ENCODE measurements at regions not wholly inside any gene's neighbourhood (a gene's known extent, or its start where the extent isn't known, plus 50 kb on each side); places are given as distances from the start of the nearest gene placed in this dataset.

DNA sequence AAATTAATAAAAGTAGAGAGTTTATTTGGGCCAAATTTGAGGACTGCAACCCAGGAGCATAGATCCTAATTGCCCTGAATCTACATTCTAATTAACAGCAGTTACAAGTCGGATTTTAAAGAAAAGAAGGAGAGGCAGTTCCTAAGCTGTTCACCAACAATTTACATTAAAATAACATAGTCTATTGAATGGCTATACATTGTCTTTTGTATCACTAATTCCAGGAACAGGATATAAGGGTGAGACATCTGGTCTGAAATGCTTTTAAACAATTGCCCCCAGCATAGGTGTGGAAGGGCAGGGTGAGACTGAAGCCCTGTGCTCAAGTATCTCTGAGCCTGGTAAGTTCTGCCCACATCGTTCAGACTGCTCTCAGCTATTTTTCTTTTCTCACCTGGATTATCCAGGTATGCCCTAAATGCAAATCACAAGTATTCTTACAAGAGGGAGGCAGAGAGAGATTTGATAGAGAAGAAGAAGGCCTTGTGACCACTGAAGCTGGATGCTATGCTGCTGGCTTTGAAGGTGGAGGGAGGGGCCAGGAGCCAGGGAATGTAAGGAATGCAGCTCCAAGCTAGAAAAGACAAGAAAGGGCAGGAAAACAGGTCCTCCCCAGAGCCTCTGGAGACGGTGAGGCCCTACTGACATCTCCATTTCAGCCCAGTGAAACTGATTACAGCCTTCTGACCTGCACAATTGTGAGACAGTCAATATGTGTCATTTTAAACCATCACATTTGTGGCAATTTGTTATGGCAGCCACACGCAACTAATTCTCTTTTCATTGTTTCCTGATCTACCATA lies 189.4 kb upstream of the ARL4C start:
- Histone ChIP-seq H3K36me3 (ENCODE audit: insufficient read depth, low read length) (no peaks in the 10 kb centered on the region), H3K9me3 (ENCODE audit: low read length) (no peaks in the 10 kb centered on the region), H3K4me1 (ENCODE audit: insufficient read depth, low read length) (peaks cover 9% of the 10 kb centered on the region), H3K4me3 (ENCODE audit: low read depth in 1 of 2, low read length in 2 of 2) (no peak overlapping the region), H3K9ac (ENCODE audit: low read length) (no peak overlapping the region), H3K27me3 (ENCODE audit: control insufficient read depth in 1 of 2, insufficient read depth in 2 of 2, low read length in 2 of 2) (no peaks in the 10 kb centered on the region), H3K27ac (ENCODE audit: low read depth, low read length) (no peak overlapping the region)

DNA sequence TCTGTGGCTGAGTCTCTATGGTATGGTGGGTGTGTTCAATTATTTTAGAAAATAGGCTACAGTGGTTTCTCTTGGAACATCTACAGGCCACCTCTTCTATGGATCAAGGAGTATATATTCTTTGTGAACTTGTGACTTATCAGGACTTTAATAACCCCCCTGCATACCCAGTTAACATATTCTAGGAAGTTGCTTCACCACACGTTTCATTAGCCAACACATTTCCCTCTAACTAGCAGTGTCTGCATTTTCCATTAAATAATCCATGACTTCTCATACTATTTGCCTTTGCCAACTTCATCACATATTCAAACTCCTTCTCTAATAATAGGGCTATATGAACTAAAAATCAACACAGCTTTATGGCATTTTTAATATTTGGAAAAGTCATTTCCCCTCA lies 187.6 kb upstream of the ARL4C start:
- peaks cover 8% of the 10 kb centered on the region for H3K4me1 ChIP-seq (ENCODE audit: insufficient read depth, low read length)
- no peaks in the 10 kb centered on the region for H3K36me3 ChIP-seq (ENCODE audit: insufficient read depth, low read length)
- no peaks in the 10 kb centered on the region for H3K27me3 ChIP-seq (ENCODE audit: control insufficient read depth in 1 of 2, insufficient read depth in 2 of 2, low read length in 2 of 2)
- H3K9me3 ChIP-seq (ENCODE audit: low read length), result no peaks in the 10 kb centered on the region
- no peak overlapping the region for H3K9ac ChIP-seq (ENCODE audit: low read length)
- no peak overlapping the region for H3K27ac ChIP-seq (ENCODE audit: low read depth, low read length)
- no peak overlapping the region for H3K4me3 ChIP-seq (ENCODE audit: low read depth in 1 of 2, low read length in 2 of 2)

DNA sequence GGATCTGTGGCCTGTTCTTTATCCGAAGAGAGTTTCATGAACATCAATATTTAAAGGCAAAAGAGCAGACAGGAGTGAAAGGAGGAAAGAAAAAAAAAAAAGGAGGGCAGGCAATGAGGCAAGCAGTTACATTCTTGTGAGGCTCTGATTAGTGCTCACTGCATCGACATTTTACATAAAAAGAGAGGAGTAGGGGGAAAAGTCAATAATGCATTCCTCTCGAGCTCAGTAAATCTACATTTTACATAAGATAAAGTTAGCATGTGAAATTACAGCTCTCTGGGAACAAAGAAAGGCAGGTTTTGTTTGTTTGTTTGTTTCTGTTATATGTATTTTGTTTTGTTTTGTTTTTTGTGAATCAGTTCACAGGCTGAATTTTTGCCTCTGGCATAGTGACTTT lies 187.1 kb upstream of the ARL4C start:
- no peaks in the 10 kb centered on the region for H3K36me3 ChIP-seq (ENCODE audit: insufficient read depth, low read length)
- H3K4me1 ChIP-seq (ENCODE audit: insufficient read depth, low read length), result peaks cover 8% of the 10 kb centered on the region
- no peak overlapping the region for H3K9ac ChIP-seq (ENCODE audit: low read length)
- no peaks in the 10 kb centered on the region for H3K27me3 ChIP-seq (ENCODE audit: control insufficient read depth in 1 of 2, insufficient read depth in 2 of 2, low read length in 2 of 2)
- H3K9me3 ChIP-seq (ENCODE audit: low read length), result no peaks in the 10 kb centered on the region
- no peak overlapping the region for H3K27ac ChIP-seq (ENCODE audit: low read depth, low read length)
- H3K4me3 ChIP-seq (ENCODE audit: low read depth in 1 of 2, low read length in 2 of 2), result no peak overlapping the region

DNA sequence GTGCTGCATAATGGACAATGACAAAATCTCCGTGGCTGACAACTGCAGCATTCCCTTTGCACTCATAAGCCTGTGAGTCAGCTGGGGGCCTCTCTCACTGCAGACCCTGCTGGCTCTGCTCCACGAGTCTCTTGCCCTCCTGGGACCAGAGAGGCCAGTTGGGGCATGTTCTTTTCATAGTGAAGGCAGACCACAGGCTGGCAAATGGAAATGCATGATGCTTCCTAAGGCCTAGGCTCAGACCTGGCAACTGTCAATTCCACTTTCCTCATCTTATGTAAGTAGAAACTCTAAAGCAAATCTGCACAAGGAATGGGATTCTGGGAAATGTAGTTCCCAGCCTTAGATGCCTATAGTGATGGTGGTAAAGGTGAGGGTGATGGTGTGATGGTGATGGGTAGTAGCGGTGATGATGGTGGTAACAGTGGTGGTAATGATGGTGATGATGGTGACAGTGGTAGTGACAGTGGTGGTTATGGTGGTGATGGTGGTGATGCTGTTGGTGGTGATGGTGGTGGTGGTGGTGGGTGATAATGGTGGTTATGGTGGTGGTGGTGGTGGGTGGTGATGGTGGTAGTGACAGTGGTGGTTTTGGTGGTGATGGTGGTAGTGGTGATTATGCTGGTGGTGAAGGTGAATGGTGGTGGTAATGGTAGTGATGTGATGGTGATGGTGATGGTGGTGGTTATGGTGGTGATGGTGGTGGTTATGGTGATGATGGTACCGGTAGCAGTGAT lies 185.8 kb upstream of the ARL4C start:
- Histone ChIP-seq H3K36me3 (ENCODE audit: insufficient read depth, low read length) (no peaks in the 10 kb centered on the region), H3K9me3 (ENCODE audit: low read length) (no peaks in the 10 kb centered on the region), H3K4me3 (ENCODE audit: low read depth in 1 of 2, low read length in 2 of 2) (no peak overlapping the region), H3K27me3 (ENCODE audit: control insufficient read depth in 1 of 2, insufficient read depth in 2 of 2, low read length in 2 of 2) (no peaks in the 10 kb centered on the region), H3K27ac (ENCODE audit: low read depth, low read length) (no peak overlapping the region), H3K4me1 (ENCODE audit: insufficient read depth, low read length) (peaks cover 8% of the 10 kb centered on the region), H3K9ac (ENCODE audit: low read length) (no peak overlapping the region)

DNA sequence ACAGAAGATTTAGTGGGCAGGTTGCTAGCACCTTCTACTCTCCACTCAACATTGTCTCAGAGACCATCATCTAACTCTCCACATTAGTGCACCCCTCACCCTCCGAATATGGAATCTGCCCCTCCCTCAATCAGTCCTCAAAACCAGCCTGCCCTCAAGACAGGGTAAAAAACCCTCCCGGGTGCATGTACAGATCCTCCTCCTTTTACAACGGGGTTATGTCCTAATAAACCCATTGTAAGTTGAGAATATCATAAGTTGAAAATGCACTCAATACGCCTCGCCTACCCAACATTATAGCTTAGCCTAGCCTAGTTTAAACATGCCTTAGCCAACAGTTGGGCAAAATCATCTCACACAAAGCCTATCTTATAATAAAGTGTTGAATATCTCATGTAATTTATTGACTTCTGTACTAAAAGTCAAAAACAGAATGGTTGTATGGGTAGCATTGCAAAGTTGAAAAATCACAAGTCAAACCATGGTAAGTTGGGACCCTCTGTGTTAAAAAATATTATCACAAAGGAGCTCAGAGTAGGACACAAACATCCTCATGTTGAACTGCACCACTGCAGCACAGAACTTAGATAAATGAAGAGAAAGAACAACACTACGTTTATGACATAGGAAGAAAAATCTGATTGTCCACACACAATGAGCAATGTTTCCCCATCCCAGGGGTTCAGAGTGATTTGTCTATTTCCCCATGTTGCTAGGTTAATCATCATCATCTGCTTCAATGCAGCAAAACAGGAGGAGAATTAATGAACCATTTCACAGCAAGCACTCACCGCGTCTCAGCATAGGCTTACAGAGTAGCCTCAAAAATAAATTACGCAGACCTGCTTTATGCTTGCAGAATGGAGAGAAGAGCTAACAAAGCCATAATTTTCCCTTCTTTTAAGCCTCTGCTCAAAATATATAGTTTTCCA lies 184.1 kb upstream of the ARL4C start:
- Histone ChIP-seq H3K27ac (ENCODE audit: low read depth, low read length) (no peak overlapping the region), H3K4me3 (ENCODE audit: low read depth in 1 of 2, low read length in 2 of 2) (no peak overlapping the region), H3K36me3 (ENCODE audit: insufficient read depth, low read length) (no peaks in the 10 kb centered on the region), H3K9me3 (ENCODE audit: low read length) (no peaks in the 10 kb centered on the region), H3K4me1 (ENCODE audit: insufficient read depth, low read length) (peaks cover 8% of the 10 kb centered on the region), H3K9ac (ENCODE audit: low read length) (no peak overlapping the region), H3K27me3 (ENCODE audit: control insufficient read depth in 1 of 2, insufficient read depth in 2 of 2, low read length in 2 of 2) (no peaks in the 10 kb centered on the region)

DNA sequence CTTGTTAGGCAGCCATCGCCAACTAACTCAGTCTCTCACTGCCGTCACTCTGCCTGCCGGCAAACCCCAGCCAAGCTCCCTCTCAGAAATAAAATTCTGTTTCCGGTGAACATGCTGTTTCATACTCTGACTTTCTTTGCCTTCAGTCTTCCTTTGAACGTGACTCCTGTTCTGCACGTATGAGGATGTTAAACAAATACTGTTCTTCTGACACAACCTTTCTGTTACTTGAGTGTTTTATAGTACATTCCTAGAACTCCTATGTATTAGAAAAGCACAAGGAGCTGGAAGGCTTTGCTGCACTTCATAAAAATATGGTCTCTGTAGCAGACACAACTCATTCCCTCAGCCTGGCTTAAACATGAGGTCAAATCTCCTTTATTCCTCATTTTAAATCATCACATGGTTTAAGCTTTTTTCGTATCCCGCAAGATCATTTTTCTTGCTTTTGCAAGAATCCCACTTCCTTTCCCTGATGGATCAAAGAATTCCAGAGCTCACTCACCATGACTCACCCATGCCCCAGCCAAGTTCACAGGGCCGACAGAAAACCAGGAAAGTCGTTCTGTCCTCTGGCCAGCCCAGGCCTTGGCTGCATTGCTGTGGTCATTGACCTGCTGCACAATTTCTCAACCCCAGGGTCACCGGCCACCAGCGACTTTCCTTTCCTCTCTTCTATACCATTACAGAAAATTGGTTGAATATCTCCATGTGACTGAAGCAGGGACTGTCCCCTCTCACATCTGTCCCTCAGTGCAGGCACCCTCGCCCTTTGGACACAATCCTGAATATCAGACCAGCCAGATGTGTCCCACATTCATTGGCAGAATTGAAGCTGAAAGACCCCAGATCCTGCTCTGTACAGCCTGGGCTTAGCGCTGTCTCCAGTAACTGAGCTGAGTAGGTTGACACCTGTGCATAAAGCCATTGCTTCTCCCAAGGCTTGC lies 183.1 kb upstream of the ARL4C start:
- no peaks in the 10 kb centered on the region for H3K27me3 ChIP-seq (ENCODE audit: control insufficient read depth in 1 of 2, insufficient read depth in 2 of 2, low read length in 2 of 2)
- no peak overlapping the region for H3K27ac ChIP-seq (ENCODE audit: low read depth, low read length)
- peaks cover 8% of the 10 kb centered on the region for H3K4me1 ChIP-seq (ENCODE audit: insufficient read depth, low read length)
- H3K4me3 ChIP-seq (ENCODE audit: low read depth in 1 of 2, low read length in 2 of 2), result no peak overlapping the region
- H3K9ac ChIP-seq (ENCODE audit: low read length), result no peak overlapping the region
- no peaks in the 10 kb centered on the region for H3K9me3 ChIP-seq (ENCODE audit: low read length)
- no peaks in the 10 kb centered on the region for H3K36me3 ChIP-seq (ENCODE audit: insufficient read depth, low read length)

DNA sequence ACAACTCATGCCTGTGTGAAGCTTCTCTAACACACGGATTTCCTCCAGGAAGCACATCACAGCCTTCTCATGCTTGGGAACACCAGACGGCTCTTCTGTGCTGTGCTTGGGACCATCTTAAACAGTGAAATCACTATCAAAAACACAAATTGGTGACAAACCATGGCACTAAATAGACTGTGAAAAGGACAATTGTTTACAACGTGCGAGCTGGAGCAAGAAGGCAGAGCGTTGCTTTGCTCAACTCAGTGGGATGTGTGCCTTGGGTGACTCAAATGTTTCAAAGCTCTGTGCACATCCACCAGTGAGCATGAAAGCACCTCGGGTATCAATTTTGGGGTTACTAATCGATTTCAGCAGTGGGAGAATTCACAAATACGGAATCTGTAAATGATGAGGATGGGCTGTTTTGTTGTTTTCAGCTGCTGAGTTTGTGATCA lies 182.4 kb upstream of the ARL4C start:
- H3K36me3 ChIP-seq (ENCODE audit: insufficient read depth, low read length), result no peaks in the 10 kb centered on the region
- peaks cover 8% of the 10 kb centered on the region for H3K4me1 ChIP-seq (ENCODE audit: insufficient read depth, low read length)
- no peaks in the 10 kb centered on the region for H3K9me3 ChIP-seq (ENCODE audit: low read length)
- no peak overlapping the region for H3K4me3 ChIP-seq (ENCODE audit: low read depth in 1 of 2, low read length in 2 of 2)
- H3K27me3 ChIP-seq (ENCODE audit: control insufficient read depth in 1 of 2, insufficient read depth in 2 of 2, low read length in 2 of 2), result no peaks in the 10 kb centered on the region
- H3K27ac ChIP-seq (ENCODE audit: low read depth, low read length), result no peak overlapping the region
- H3K9ac ChIP-seq (ENCODE audit: low read length), result no peak overlapping the region

DNA sequence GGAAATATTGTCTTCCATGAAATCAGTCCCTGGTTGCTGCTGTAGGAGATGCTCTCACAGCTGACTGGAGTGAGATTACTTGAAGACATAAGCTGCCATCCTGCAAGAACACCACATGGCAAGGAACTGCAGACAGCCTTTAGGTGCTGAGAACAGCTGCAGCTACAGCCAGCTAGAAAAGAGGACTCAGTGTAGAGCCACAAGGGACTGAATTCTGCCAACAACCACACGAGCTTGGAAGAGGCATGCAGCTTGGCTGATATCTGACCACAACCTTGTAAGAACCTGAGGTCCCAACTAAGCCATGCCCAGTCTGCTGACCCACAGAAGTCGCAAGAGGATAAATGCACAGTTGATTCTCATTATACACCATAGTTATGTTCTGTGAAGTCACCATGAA lies 181.8 kb upstream of the ARL4C start:
- no peak overlapping the region for H3K27ac ChIP-seq (ENCODE audit: low read depth, low read length)

DNA sequence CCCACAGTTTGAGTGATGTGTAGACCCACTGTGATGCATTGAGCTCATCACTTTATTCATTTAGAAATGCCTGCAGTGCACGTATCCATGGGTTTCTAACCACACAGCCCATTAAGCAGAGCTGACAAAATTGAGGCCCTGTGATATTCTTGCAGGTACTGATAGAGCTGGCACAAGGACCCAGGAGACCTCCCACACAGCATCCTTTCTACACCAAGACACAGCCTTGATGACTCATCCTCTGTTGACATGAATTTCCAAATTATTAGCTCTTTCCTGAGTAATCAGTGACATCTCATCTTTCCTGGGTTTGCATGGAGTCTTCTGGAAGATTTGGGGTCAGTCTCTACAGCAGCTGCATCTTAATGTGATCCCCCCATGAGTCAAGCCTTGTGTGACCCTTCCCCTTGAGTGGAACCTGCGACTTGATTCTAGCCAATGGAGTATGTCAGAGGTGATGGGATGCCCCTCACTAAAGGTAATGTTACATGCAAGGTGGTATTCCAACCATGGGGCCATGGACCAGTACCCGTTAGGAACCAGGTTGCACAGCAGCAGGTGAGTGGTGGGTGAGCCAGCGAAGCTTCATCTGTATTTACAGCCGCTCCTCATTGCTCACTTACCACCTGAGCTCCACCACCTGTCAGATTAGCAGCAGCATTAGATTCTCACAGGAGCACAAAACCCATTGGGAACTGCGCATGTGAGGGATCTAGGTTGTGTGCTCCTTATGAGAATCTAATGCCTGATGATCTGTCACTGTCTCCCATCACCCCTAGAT lies 181.1 kb upstream of the ARL4C start:
- Histone ChIP-seq H3K9ac (ENCODE audit: low read length) (no peak overlapping the region), H3K4me1 (ENCODE audit: insufficient read depth, low read length) (peaks cover 8% of the 10 kb centered on the region), H3K36me3 (ENCODE audit: insufficient read depth, low read length) (no peaks in the 10 kb centered on the region), H3K27me3 (ENCODE audit: control insufficient read depth in 1 of 2, insufficient read depth in 2 of 2, low read length in 2 of 2) (no peaks in the 10 kb centered on the region), H3K27ac (ENCODE audit: low read depth, low read length) (no peak overlapping the region), H3K4me3 (ENCODE audit: low read depth in 1 of 2, low read length in 2 of 2) (no peak overlapping the region), H3K9me3 (ENCODE audit: low read length) (no peaks in the 10 kb centered on the region)

More for the DNA sequence above, 181.8 kb upstream of the ARL4C start:
- no peak overlapping the region for H3K4me3 ChIP-seq (ENCODE audit: low read depth in 1 of 2, low read length in 2 of 2)
- no peak overlapping the region for H3K9ac ChIP-seq (ENCODE audit: low read length)
- H3K36me3 ChIP-seq (ENCODE audit: insufficient read depth, low read length), result no peaks in the 10 kb centered on the region
- H3K9me3 ChIP-seq (ENCODE audit: low read length), result no peaks in the 10 kb centered on the region
- peaks cover 8% of the 10 kb centered on the region for H3K4me1 ChIP-seq (ENCODE audit: insufficient read depth, low read length)
- H3K27me3 ChIP-seq (ENCODE audit: control insufficient read depth in 1 of 2, insufficient read depth in 2 of 2, low read length in 2 of 2), result no peaks in the 10 kb centered on the region

DNA sequence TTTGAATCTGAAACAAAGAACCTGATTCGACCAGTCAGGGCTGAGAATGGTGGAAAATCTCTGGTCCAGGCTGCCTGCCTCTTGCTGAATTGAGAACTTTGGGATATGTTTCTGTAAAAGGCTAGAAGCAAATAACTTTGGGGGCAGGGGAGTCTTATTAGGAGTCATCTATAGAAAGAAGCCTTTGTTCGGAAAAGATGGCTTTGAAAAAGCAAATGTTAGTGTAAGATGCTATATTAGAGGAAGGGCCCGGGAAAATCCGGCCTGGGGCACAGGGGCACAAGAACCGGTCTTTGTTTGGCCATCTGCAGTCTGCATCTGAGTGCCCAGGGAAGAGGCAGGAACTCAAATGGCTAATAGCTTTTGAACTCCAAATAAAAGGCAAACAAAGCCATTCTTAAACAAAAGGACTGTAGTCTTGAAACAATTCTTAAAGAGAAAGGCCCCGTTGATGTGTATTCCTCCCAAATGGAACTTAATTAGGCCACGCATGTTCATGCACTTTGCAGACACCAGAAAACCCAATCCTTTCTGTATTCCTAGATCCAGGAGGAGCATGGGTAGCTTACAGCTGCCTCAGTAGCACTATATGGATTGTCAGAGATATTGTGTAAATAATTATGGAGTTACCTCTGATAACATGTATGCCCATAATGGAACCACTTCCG lies 180.0 kb upstream of the ARL4C start:
- H3K4me3 ChIP-seq (ENCODE audit: low read depth in 1 of 2, low read length in 2 of 2), result no peak overlapping the region
- no peaks in the 10 kb centered on the region for H3K36me3 ChIP-seq (ENCODE audit: insufficient read depth, low read length)
- no peaks in the 10 kb centered on the region for H3K27me3 ChIP-seq (ENCODE audit: control insufficient read depth in 1 of 2, insufficient read depth in 2 of 2, low read length in 2 of 2)
- H3K27ac ChIP-seq (ENCODE audit: low read depth, low read length), result no peak overlapping the region
- no peak overlapping the region for H3K9ac ChIP-seq (ENCODE audit: low read length)
- H3K4me1 ChIP-seq (ENCODE audit: insufficient read depth, low read length), result peaks cover 8% of the 10 kb centered on the region
- H3K9me3 ChIP-seq (ENCODE audit: low read length), result no peaks in the 10 kb centered on the region
